Peyer's patch (tissue), 4 donors: ENCODE measurements at regions not wholly inside any gene's neighbourhood (a gene's known extent, or its start where the extent isn't known, plus 50 kb on each side); places are given as distances from the start of the nearest gene placed in this dataset.
"Not testable (repeated sequence)": the region's sequence is repeated elsewhere in the genome, so short reads cannot be mapped to it uniquely, and the experiment has no call there.

Experiments used
- DNase-seq, 3 donors: peaks; one replicate each; pipeline ENCODE4 v3.0.0-alpha.2; 2017 to 2019
- H3K27ac ChIP-seq, 4 donors: fragments of 200-600 bp; sonication (generic); one replicate each; pipeline ENCODE4 v1.5.1; 2016 to 2019
- H3K27me3 ChIP-seq, 2 donors: fragments of 200-600 bp; sonication (generic); one replicate each; pipeline ENCODE4 v1.5.1; 2019
- H3K36me3 ChIP-seq, 3 donors: fragments of 200-600 bp; sonication (generic); one replicate each; pipeline ENCODE4 v1.5.1; 2016 to 2019
- H3K4me1 ChIP-seq, 4 donors: fragments of 200-600 bp; sonication (generic); one replicate each; pipeline ENCODE4 v1.5.1; 2016 to 2019
- H3K4me3 ChIP-seq, 4 donors: fragments of 200-600 bp; sonication (generic); 1 replicate in 3 of 4; 2 replicates in 1 of 4; pipeline ENCODE4 v1.5.1; 2016 to 2019; ENCODE audit warnings: mild to moderate bottlenecking in 1 of 4
- H3K9me3 ChIP-seq, 4 donors: fragments of 200-600 bp; sonication (generic); one replicate each; pipeline ENCODE4 v1.5.1; 2016 to 2019; ENCODE audit warnings: mild to moderate bottlenecking in 1 of 4
- POLR2A ChIP-seq, 2 donors: fragments of 450-650 bp; IDR thresholded peaks; one replicate each; pipeline ENCODE4 v1.5.1; 2017; ENCODE audit warnings: antibody characterized with exemption in 2 of 2, mild to moderate bottlenecking in 2 of 2, moderate library complexity in 2 of 2
- TF ChIP-seq, protein P1 (sequence below), 6 experiments: fragments of 450-650 bp in 4 of 6; fragments of 200-600 bp in 2 of 6; sonication (generic) in 1 of 6; IDR thresholded peaks; one replicate each; pipeline ENCODE4 v1.5.1; 2017 to 2019; ENCODE audit warnings: antibody characterized with exemption in 6 of 6, mild to moderate bottlenecking in 3 of 6, moderate library complexity in 1 of 6

- H3K4me3 ChIP-seq, result no peak overlapping the region
- H3K4me1 ChIP-seq, result no peaks in the 10 kb centered on the region
- no peak for TF ChIP-seq POLR2A (IDR thresholded peaks at IDR 0.05)
- TF ChIP-seq, protein P1, sequence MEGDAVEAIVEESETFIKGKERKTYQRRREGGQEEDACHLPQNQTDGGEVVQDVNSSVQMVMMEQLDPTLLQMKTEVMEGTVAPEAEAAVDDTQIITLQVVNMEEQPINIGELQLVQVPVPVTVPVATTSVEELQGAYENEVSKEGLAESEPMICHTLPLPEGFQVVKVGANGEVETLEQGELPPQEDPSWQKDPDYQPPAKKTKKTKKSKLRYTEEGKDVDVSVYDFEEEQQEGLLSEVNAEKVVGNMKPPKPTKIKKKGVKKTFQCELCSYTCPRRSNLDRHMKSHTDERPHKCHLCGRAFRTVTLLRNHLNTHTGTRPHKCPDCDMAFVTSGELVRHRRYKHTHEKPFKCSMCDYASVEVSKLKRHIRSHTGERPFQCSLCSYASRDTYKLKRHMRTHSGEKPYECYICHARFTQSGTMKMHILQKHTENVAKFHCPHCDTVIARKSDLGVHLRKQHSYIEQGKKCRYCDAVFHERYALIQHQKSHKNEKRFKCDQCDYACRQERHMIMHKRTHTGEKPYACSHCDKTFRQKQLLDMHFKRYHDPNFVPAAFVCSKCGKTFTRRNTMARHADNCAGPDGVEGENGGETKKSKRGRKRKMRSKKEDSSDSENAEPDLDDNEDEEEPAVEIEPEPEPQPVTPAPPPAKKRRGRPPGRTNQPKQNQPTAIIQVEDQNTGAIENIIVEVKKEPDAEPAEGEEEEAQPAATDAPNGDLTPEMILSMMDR (IDR thresholded peaks at IDR 0.05), result no peak
- H3K27ac ChIP-seq, result no peak overlapping the region
- H3K27me3 ChIP-seq, result no peaks in the 10 kb centered on the region
- DNase-seq, result no peak
- no peaks in the 10 kb centered on the region for H3K9me3 ChIP-seq
- no peaks in the 10 kb centered on the region for H3K36me3 ChIP-seq
Measured at GRCh38 chr3:166864473-166865467, 515.3 kb downstream of the ZBBX start.

DNA sequence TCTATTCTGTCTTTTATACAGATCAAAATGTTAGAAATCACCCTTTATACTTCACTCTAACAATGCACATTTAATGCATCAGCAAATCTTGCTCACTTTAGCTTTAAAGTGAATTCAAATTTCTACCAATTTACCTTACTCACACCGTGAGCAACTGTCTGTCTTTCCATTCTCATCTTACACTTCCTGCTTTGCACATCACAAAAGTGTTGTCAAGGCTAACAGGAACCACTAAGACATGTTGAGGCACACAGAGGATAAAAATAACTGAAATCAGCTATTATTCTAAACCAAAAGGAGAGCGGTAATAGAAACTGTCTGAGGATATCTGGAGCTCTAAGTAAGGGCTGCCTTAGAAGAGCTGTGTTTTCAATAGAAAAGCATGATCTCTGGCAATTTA lies 519.9 kb downstream of the ZBBX start:
- H3K36me3 ChIP-seq, result no peaks in the 10 kb centered on the region
- no peaks in the 10 kb centered on the region for H3K27me3 ChIP-seq
- TF ChIP-seq, protein P1 (IDR thresholded peaks at IDR 0.05), result no peak
- no peak for TF ChIP-seq POLR2A (IDR thresholded peaks at IDR 0.05)
- H3K4me3 ChIP-seq, result no peak overlapping the region
- H3K9me3 ChIP-seq, result no peaks in the 10 kb centered on the region
- no peaks in the 10 kb centered on the region for H3K4me1 ChIP-seq
- H3K27ac ChIP-seq, result no peak overlapping the region
- DNase-seq, result no peak

DNA sequence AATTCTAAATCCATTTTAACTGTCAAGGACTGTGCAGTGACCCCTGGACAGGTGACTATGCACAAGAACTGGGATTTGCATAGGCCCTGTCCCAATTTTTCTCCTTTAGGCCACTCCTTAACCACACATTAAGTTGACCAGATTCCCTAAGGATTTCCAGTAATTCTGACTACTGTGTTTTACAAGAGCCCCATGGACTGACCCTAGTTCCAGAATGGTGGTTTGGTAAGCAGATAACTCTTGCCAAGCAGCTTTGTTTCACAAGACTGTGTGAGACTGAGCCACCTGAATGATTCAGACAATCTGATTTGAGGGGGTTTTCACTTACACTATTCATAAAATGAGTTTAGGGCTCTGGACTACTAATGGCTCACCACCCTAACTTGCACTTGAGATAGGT lies 535.8 kb downstream of the ZBBX start:
- TF ChIP-seq POLR2A (IDR thresholded peaks at IDR 0.05), result no peak
- TF ChIP-seq, protein P1 (IDR thresholded peaks at IDR 0.05), result no peak
- Histone ChIP-seq H3K27ac (no peak overlapping the region), H3K27me3 (no peaks in the 10 kb centered on the region), H3K9me3 (no peaks in the 10 kb centered on the region), H3K4me1 (no peaks in the 10 kb centered on the region), H3K36me3 (no peaks in the 10 kb centered on the region), H3K4me3 (no peak overlapping the region)
- no peak for DNase-seq

- not testable (repeated sequence) for H3K9me3 ChIP-seq, H3K36me3 ChIP-seq, H3K27ac ChIP-seq, H3K4me1 ChIP-seq, H3K4me3 ChIP-seq, DNase-seq, H3K27me3 ChIP-seq
Measured at GRCh38 chr3:166842784-166843183, 537.3 kb downstream of the ZBBX start.

- no peak for TF ChIP-seq POLR2A (IDR thresholded peaks at IDR 0.05)
- TF ChIP-seq, protein P1 (IDR thresholded peaks at IDR 0.05), result peak in 1 of 6 experiments; percentile 29
- no peak overlapping the region for H3K27ac ChIP-seq
- H3K9me3 ChIP-seq, result no peaks in the 10 kb centered on the region
- no peaks in the 10 kb centered on the region for H3K27me3 ChIP-seq
- no peaks in the 10 kb centered on the region for H3K36me3 ChIP-seq
- no peaks in the 10 kb centered on the region for H3K4me1 ChIP-seq
- DNase-seq, result no peak
- no peak overlapping the region for H3K4me3 ChIP-seq
Measured at GRCh38 chr3:166837535-166837934, 542.6 kb downstream of the ZBBX start.

- H3K4me1 ChIP-seq, result no peaks in the 10 kb centered on the region
- no peaks in the 10 kb centered on the region for H3K36me3 ChIP-seq
- H3K4me3 ChIP-seq, result no peak overlapping the region
- no peak for TF ChIP-seq POLR2A (IDR thresholded peaks at IDR 0.05)
- TF ChIP-seq, protein P1 (IDR thresholded peaks at IDR 0.05), result no peak
- no peaks in the 10 kb centered on the region for H3K27me3 ChIP-seq
- no peaks in the 10 kb centered on the region for H3K9me3 ChIP-seq
- DNase-seq, result no peak
- no peak overlapping the region for H3K27ac ChIP-seq
Measured at GRCh38 chr3:166836836-166837235, 543.3 kb downstream of the ZBBX start.
